ENCODE measurements at regions not wholly inside any gene's neighbourhood (a gene's known extent, or its start where the extent isn't known, plus 50 kb on each side); places are given as distances from the start of the nearest gene placed in this dataset.

DNA sequence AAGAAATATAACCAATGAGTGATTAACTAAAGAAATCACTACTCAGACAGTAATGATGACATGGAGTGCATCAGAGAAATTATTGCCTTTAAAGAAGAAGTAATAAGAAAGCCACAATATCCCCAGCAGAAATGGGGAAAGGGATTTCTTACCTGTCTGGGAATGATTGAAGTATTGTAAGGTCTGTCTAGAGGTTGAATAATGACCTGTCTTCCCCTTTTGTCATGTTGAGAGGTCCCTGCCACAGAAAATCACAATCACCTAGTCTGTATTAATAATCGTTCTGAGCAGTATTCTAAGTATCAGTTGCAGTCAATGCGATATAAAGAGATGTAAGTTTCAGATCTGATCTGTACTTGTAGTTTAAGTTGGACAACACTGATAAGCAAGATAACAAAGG lies 349.1 kb upstream of the TPK1 start:
- no CpG with 5 or more reads among the region's 2 CpGs for WGBS, 2 experiments (ENCODE audit: extremely low coverage in 2 of 2, insufficient read length in 1 of 2)
- no peak overlapping the region for H3K56ac ChIP-seq (ENCODE audit: extremely low read depth, insufficient read depth, low read length)
- peaks cover 3% of the 10 kb centered on the region for H3K9me3 ChIP-seq (ENCODE audit: control insufficient read depth, insufficient read depth, low read length)
- no peak overlapping the region for H2AK5ac ChIP-seq (ENCODE audit: low read depth, low read length)
- ATAC-seq (ENCODE audit: low read depth), result no peak
- H3K18ac ChIP-seq (ENCODE audit: low read depth, low read length), result no peak overlapping the region
- in situ Hi-C loops (cut with MboI; ENCODE audit: low sequenced_read_pairs) (no loop called here), intact Hi-C loops (cut with micrococcal nuclease) (no loop called here), dilution Hi-C loops (cut with HindIII; ENCODE audit: low sequenced_read_pairs, unreplicated experiment) (no loop called here)
- H4K91ac ChIP-seq (ENCODE audit: insufficient read depth, low read depth, low read length), result no peak overlapping the region
- no peaks in the 10 kb centered on the region for H3K36me3 ChIP-seq (ENCODE audit: control insufficient read depth, insufficient read depth, low read length)
- H3K9ac ChIP-seq (ENCODE audit: low read depth, low read length), result no peak overlapping the region
- BruUV-seq (replicated peaks), result no TSS peak
- H4K20me1 ChIP-seq (ENCODE audit: insufficient read depth, low read length), result no peaks in the 10 kb centered on the region
- H2AK9ac ChIP-seq (replicated peaks; ENCODE audit: low read depth, low read length, poor library complexity), result no peak overlapping the region
- H3K27me3 ChIP-seq (ENCODE audit: control insufficient read depth, insufficient read depth, low read length), result no peaks in the 10 kb centered on the region
- TF ChIP-seq MAFK (IDR thresholded peaks at IDR 0.05; ENCODE audit: low read depth, low read length), result no peak
- no peak for TF ChIP-seq FOS (IDR thresholded peaks at IDR 0.05; ENCODE audit: low read depth, low read length)
- no peak for TF ChIP-seq CEBPB (IDR thresholded peaks at IDR 0.05; ENCODE audit: low read depth, low read length)
- TF ChIP-seq BHLHE40 (IDR thresholded peaks at IDR 0.05; ENCODE audit: low read depth, low read length), result no peak
- TF ChIP-seq NFE2L2 (IDR thresholded peaks at IDR 0.05; ENCODE audit: low read depth, low read length), result no peak
- TF ChIP-seq, protein P1, sequence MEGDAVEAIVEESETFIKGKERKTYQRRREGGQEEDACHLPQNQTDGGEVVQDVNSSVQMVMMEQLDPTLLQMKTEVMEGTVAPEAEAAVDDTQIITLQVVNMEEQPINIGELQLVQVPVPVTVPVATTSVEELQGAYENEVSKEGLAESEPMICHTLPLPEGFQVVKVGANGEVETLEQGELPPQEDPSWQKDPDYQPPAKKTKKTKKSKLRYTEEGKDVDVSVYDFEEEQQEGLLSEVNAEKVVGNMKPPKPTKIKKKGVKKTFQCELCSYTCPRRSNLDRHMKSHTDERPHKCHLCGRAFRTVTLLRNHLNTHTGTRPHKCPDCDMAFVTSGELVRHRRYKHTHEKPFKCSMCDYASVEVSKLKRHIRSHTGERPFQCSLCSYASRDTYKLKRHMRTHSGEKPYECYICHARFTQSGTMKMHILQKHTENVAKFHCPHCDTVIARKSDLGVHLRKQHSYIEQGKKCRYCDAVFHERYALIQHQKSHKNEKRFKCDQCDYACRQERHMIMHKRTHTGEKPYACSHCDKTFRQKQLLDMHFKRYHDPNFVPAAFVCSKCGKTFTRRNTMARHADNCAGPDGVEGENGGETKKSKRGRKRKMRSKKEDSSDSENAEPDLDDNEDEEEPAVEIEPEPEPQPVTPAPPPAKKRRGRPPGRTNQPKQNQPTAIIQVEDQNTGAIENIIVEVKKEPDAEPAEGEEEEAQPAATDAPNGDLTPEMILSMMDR (conservative IDR thresholded peaks at IDR 0.05; ENCODE audit: low read depth, low read length), result no peak
- TF ChIP-seq SMC3 (IDR thresholded peaks at IDR 0.05; ENCODE audit: low read depth, low read length), result no peak
- TF ChIP-seq MAZ (IDR thresholded peaks at IDR 0.05; ENCODE audit: borderline replicate concordance, low read depth, low read length), result no peak
- TF ChIP-seq RFX5 (IDR thresholded peaks at IDR 0.05; ENCODE audit: low read depth, low read length), result no peak
- TF ChIP-seq RAD21 (IDR thresholded peaks at IDR 0.05; ENCODE audit: low read length), result no peak
- no peak for TF ChIP-seq CHD1 (IDR thresholded peaks at IDR 0.05; ENCODE audit: low read depth, low read length)
- TF ChIP-seq, protein P2, sequence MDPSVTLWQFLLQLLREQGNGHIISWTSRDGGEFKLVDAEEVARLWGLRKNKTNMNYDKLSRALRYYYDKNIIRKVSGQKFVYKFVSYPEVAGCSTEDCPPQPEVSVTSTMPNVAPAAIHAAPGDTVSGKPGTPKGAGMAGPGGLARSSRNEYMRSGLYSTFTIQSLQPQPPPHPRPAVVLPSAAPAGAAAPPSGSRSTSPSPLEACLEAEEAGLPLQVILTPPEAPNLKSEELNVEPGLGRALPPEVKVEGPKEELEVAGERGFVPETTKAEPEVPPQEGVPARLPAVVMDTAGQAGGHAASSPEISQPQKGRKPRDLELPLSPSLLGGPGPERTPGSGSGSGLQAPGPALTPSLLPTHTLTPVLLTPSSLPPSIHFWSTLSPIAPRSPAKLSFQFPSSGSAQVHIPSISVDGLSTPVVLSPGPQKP (IDR thresholded peaks at IDR 0.05; ENCODE audit: borderline replicate concordance, low read depth, low read length), result no peak
- TF ChIP-seq, protein P3, sequence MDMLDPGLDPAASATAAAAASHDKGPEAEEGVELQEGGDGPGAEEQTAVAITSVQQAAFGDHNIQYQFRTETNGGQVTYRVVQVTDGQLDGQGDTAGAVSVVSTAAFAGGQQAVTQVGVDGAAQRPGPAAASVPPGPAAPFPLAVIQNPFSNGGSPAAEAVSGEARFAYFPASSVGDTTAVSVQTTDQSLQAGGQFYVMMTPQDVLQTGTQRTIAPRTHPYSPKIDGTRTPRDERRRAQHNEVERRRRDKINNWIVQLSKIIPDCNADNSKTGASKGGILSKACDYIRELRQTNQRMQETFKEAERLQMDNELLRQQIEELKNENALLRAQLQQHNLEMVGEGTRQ (IDR thresholded peaks at IDR 0.05; ENCODE audit: low read depth, low read length), result no peak
- TF ChIP-seq POLR2A (IDR thresholded peaks at IDR 0.05; ENCODE audit: low read depth, low read length), result no peak
- TF ChIP-seq MXI1 (IDR thresholded peaks at IDR 0.05; ENCODE audit: borderline replicate concordance, low read depth, low read length), result no peak
- TF ChIP-seq RCOR1 (IDR thresholded peaks at IDR 0.05; ENCODE audit: insufficient replicate concordance, low read length), result no peak
- no peak overlapping the region for H3K4me3 ChIP-seq (ENCODE audit: insufficient read depth, low read depth, low read length)
- no peak overlapping the region for H3K23ac ChIP-seq (ENCODE audit: low read depth, low read length)
- H4K5ac ChIP-seq (ENCODE audit: low read depth, low read length), result no peak overlapping the region
- no peak overlapping the region for H2BK5ac ChIP-seq (ENCODE audit: low read depth, low read length, poor library complexity, severe bottlenecking)
- CTCF ChIA-PET, result no interaction called here
- no peak for DNase-seq
- H2BK20ac ChIP-seq (ENCODE audit: low read depth, low read length), result no peak overlapping the region
- no peak overlapping the region for H4K8ac ChIP-seq (ENCODE audit: low read depth in 2 of 2, low read length in 2 of 2)
- POLR2A ChIA-PET (ENCODE audit: unreplicated experiment), result no interaction called here
- no peak overlapping the region for H2AFZ ChIP-seq (replicated peaks; ENCODE audit: low read length, poor library complexity)
- no peaks in the 10 kb centered on the region for H3K79me1 ChIP-seq (ENCODE audit: low read depth in 1 of 2, low read length in 2 of 2)
- H3K27ac ChIP-seq (ENCODE audit: insufficient read depth, low read length), result no peak overlapping the region
- no peak overlapping the region for H3K4me2 ChIP-seq (ENCODE audit: low read depth, low read length)
- H2BK15ac ChIP-seq (ENCODE audit: low read depth, low read length), result no peak overlapping the region
- no peaks in the 10 kb centered on the region for H3K9me1 ChIP-seq (ENCODE audit: insufficient read depth, low read length)
- no peak overlapping the region for H2BK120ac ChIP-seq (ENCODE audit: low read depth, low read length)
- H3K14ac ChIP-seq (replicated peaks; ENCODE audit: low read depth, low read length), result no peak overlapping the region
- no peaks in the 10 kb centered on the region for H3K4me1 ChIP-seq (ENCODE audit: control insufficient read depth, insufficient read depth, low read length)
- no peak overlapping the region for H3K4ac ChIP-seq (ENCODE audit: low read depth, low read length)

Measured in IMR-90 (cell line).